Upper lobe of left lung (tissue), 4 donors: ENCODE measurements at regions not wholly inside any gene's neighbourhood (a gene's known extent, or its start where the extent isn't known, plus 50 kb on each side); places are given as distances from the start of the nearest gene placed in this dataset.

Source experiments
- CTCF ChIP-seq, 6 experiments: fragments of 450-650 bp in 4 of 6; fragments of 200-600 bp in 2 of 6; sonication (generic) in 2 of 6; IDR thresholded peaks; one replicate each; pipeline ENCODE4 v1.5.1; 2016 to 2019; ENCODE audit warnings: antibody characterized with exemption in 6 of 6
- POLR2A ChIP-seq, 4 donors: fragments of 450-650 bp; IDR thresholded peaks; one replicate each; pipeline ENCODE4 v1.5.1; 2016 to 2017; ENCODE audit warnings: antibody characterized with exemption in 4 of 4, mild to moderate bottlenecking in 2 of 4

- no peak for TF ChIP-seq POLR2A (IDR thresholded peaks at IDR 0.05)
- no peak for TF ChIP-seq CTCF (IDR thresholded peaks at IDR 0.05)
Observed at GRCh38 chr13:40016953-40017660, 361.6 kb downstream of the COG6 start.
